ENCODE measurements at regions not wholly inside any gene's neighbourhood (a gene's known extent, or its start where the extent isn't known, plus 50 kb on each side); places are given as distances from the start of the nearest gene placed in this dataset.

GRCh38 chr15:95394186-95395067 is 936.1 kb upstream of the NR2F2 start:
- DNase-seq (ENCODE audit: low spot score), result no peak

GRCh38 chr15:95400428-95400827 is 930.1 kb upstream of the NR2F2 start:
- no peak for DNase-seq (ENCODE audit: low spot score)

DNA sequence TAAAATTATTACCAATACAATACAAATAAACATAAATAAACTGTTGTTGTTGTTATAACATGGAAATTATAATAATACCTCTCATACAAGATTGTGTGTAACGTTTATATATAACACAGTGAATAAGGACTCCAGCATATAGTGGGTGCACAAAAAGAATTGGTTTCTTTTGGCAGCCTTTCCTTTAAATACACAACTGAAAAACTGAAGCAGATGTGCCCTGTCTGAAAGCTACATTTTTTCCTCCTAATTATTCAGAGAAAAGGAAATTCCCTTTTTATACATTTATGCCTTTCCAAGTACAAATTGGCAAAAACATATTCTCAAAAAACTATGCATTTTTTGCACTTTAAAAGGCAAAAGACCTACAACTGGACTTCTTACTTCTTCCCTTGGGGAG is 928.9 kb upstream of the NR2F2 start:
- no peak for DNase-seq (ENCODE audit: low spot score)

- no peak for DNase-seq (ENCODE audit: low spot score)
Measured at GRCh38 chr15:95405447-95405846, 925.1 kb upstream of the NR2F2 start.

DNA sequence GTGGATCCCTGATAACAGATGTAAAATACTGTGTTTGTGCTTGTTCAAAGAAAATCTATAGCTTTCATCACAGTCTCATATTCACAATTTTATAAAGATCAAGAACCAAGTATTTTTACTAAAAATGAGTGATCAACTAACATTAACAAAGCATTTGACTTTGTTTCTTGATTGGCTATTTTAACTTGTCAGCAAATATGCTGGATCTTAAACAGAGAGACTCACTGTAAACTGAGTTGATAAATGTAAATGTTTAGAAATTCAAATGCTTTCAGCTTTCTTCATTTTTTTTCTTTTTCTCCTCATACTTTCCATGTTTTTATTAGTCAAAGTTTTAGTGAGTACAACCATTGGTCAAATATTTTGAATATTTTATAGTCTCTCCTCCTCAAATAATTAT is 923.0 kb upstream of the NR2F2 start:
- no peak for DNase-seq (ENCODE audit: low spot score)

- no peak for DNase-seq (ENCODE audit: low spot score)
Measured at GRCh38 chr15:95409211-95409610, 921.3 kb upstream of the NR2F2 start.

GRCh38 chr15:95409626-95410310 is 920.7 kb upstream of the NR2F2 start:
- no peak for DNase-seq (ENCODE audit: low spot score)

GRCh38 chr15:95410757-95411156 is 919.7 kb upstream of the NR2F2 start:
- DNase-seq (ENCODE audit: low spot score), result no peak

DNA sequence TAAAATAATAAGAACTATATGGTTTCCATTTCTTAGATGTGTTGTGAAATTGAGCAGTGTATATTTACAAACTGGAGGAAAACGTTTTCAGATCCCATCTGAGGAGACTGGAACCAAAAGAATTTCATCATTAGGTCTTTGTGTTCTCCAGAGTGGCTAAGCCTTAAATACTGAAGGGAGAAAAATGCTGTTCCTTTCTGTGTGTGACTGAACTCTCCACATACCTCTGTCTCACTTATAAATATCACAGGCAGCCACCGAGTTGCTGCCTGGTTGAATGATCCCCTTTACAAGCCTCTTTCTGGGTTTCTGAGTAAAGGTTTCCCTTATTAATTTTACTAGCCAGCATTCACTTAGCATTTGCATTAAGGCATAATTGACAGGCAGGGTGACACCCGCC is 913.9 kb upstream of the NR2F2 start:
- DNase-seq (ENCODE audit: low spot score), result no peak

- DNase-seq (ENCODE audit: low spot score), result no peak
Measured at GRCh38 chr15:95417761-95418160, 912.7 kb upstream of the NR2F2 start.

GRCh38 chr15:95422255-95422654 is 908.2 kb upstream of the NR2F2 start:
- no peak for DNase-seq (ENCODE audit: low spot score)

GRCh38 chr15:95425859-95426258 is 904.6 kb upstream of the NR2F2 start:
- DNase-seq (ENCODE audit: low spot score), result no peak

GRCh38 chr15:95429345-95429744 is 901.2 kb upstream of the NR2F2 start:
- DNase-seq (ENCODE audit: low spot score), result no peak

DNA sequence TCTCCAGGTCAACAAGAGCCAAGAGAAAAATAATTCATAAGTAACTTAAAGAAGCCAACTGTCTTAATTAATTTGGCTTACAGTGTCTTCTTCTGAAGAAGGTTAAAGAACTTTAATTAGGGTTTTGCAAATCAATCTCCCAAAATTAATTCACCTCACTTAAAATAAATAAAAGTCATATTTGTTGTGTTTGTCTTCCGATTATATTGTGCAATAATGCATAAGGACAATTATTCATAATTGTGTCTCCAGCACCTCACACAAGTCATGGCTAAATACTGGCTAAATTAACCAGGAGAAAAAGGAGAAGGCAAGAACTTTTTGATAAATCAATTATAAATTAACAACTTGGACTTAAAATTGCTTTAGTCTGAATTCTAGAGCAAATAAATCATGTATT is 899.0 kb upstream of the NR2F2 start:
- DNase-seq (ENCODE audit: low spot score), result no peak

GRCh38 chr15:95432878-95433405 is 897.6 kb upstream of the NR2F2 start:
- DNase-seq (ENCODE audit: low spot score), result no peak

DNA sequence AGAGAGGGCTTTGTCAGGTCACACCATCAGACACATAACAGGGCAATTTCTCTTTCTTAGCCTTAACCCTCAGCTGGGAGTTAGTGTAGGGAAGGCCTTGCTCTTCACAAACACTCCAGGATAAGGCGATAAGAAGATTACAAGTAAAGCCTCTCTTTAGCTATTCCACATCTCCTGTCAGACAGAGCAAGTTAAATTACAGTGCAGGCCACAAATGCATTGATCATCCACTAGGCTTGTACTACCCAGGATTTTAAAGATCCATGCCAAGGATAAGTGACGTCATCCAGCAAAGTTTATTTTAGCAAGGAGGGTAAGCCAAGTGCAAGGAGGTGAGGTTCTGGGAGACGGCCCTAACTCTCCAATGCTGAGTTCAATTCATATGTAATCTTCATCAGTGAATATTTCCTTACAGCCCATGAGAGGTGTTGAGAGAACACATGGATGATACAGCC is 890.6 kb upstream of the NR2F2 start:
- no peak for DNase-seq (ENCODE audit: low spot score)

DNA sequence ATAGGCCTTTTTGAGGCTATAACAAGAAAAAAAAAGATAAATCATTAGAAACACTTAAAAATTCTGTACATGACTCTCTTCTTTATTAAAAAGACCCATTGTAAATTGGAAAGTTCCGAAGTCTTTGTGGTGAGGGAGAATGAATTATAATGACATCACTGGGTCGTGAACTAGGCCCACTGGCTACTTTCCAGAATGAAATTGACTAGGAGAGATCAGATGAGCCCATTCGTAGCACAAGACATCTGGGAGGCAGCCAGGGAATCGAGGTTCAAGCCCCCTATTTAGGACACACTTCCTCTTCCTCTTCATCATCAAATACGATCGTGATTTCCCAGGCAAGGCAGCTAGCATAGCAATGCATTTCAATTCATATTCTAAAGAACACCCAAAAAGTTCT is 889.8 kb upstream of the NR2F2 start:
- DNase-seq (ENCODE audit: low spot score), result no peak

GRCh38 chr15:95442107-95442719 is 888.3 kb upstream of the NR2F2 start:
- no peak for DNase-seq (ENCODE audit: low spot score)

- no peak for DNase-seq (ENCODE audit: low spot score)
Measured at GRCh38 chr15:95444860-95445259, 885.6 kb upstream of the NR2F2 start.

- no peak for DNase-seq (ENCODE audit: low spot score)
Measured at GRCh38 chr15:95446854-95447253, 883.6 kb upstream of the NR2F2 start.

- DNase-seq (ENCODE audit: low spot score), result no peak
Measured at GRCh38 chr15:95447486-95447885, 883.0 kb upstream of the NR2F2 start.

- no peak for DNase-seq (ENCODE audit: low spot score)
Measured at GRCh38 chr15:95448531-95449229, 881.8 kb upstream of the NR2F2 start.
